ENCODE measurements at regions not wholly inside any gene's neighbourhood (a gene's known extent, or its start where the extent isn't known, plus 50 kb on each side); places are given as distances from the start of the nearest gene placed in this dataset.
A peak's percentile ranks its signal among the peaks of the same experiment; 100 is the strongest.
"Not testable (repeated sequence)": the region's sequence is repeated elsewhere in the genome, so short reads cannot be mapped to it uniquely, and the experiment has no call there.

GRCh38 chr15:66882251-66883020 lies 180.4 kb downstream of the SMAD6 start:
- DNase-seq (ENCODE audit: low read depth, low spot score) = no peak

- DNase-seq (ENCODE audit: low read depth, low spot score) = peak; percentile 99
These were observed 181.4 kb downstream of the SMAD6 start for GRCh38 chr15:66883284-66883911.

GRCh38 chr15:66884115-66884622 lies 181.2 kb upstream of the SMAD3 start:
- no peak for DNase-seq (ENCODE audit: low read depth, low spot score)

- no peak for DNase-seq (ENCODE audit: low read depth, low spot score)
These were observed 180.7 kb upstream of the SMAD3 start for GRCh38 chr15:66884661-66885237.

- DNase-seq (ENCODE audit: low read depth, low spot score) = no peak
These were observed 180.0 kb upstream of the SMAD3 start for GRCh38 chr15:66885281-66885915.

- DNase-seq (ENCODE audit: low read depth, low spot score) = no peak
These were observed 179.1 kb upstream of the SMAD3 start for GRCh38 chr15:66886241-66886675.

GRCh38 chr15:66886686-66887273 lies 178.6 kb upstream of the SMAD3 start:
- DNase-seq (ENCODE audit: low read depth, low spot score) = no peak

GRCh38 chr15:66889298-66889697 lies 176.1 kb upstream of the SMAD3 start:
- DNase-seq (ENCODE audit: low read depth, low spot score) = not testable (repeated sequence)

GRCh38 chr15:66891776-66892175 lies 173.6 kb upstream of the SMAD3 start:
- no peak for DNase-seq (ENCODE audit: low read depth, low spot score)

- DNase-seq (ENCODE audit: low read depth, low spot score) = no peak
These were observed 172.1 kb upstream of the SMAD3 start for GRCh38 chr15:66893294-66893693.

GRCh38 chr15:66894363-66894762 lies 171.0 kb upstream of the SMAD3 start:
- no peak for DNase-seq (ENCODE audit: low read depth, low spot score)

- DNase-seq (ENCODE audit: low read depth, low spot score) = no peak
These were observed 170.2 kb upstream of the SMAD3 start for GRCh38 chr15:66894986-66895780.

GRCh38 chr15:66895794-66896453 lies 169.5 kb upstream of the SMAD3 start:
- DNase-seq (ENCODE audit: low read depth, low spot score) = no peak

- DNase-seq (ENCODE audit: low read depth, low spot score) = no peak
These were observed 168.8 kb upstream of the SMAD3 start for GRCh38 chr15:66896611-66897010.

- no peak for DNase-seq (ENCODE audit: low read depth, low spot score)
These were observed 168.0 kb upstream of the SMAD3 start for GRCh38 chr15:66897416-66897815.

- DNase-seq (ENCODE audit: low read depth, low spot score) = no peak
These were observed 167.4 kb upstream of the SMAD3 start for GRCh38 chr15:66897971-66898370.

GRCh38 chr15:66898656-66899386 lies 166.6 kb upstream of the SMAD3 start:
- no peak for DNase-seq (ENCODE audit: low read depth, low spot score)

- DNase-seq (ENCODE audit: low read depth, low spot score) = no peak
These were observed 165.6 kb upstream of the SMAD3 start for GRCh38 chr15:66899555-66900350.

Data from pulmonary artery endothelial cell (primary cell).